ENCODE measurements at regions not wholly inside any gene's neighbourhood (a gene's known extent, or its start where the extent isn't known, plus 50 kb on each side); places are given as distances from the start of the nearest gene placed in this dataset.

DNA sequence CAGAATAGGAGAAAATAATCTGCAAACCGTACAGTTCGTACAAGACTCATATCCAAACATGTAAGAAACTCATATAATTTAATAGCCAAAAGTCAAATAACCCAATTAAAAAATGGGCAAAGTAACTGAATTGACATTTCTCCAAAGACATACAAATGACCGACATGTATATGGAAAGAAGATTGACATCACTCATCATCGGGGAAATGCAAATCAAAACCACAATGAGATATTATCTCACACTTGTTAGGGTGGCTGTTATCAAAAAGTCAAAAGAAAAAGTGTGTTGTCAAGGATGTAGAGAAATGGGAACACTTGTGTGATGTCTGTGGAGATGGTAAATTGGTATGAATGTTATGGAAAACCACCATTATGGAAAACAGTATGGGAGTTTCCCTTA, 70.5 kb upstream of the STXBP5 start:
- Histone ChIP-seq H3K27ac (ENCODE audit: low read depth in 1 of 2, low read length in 2 of 2) (no peak overlapping the region), H3K36me3 (ENCODE audit: control insufficient read depth in 1 of 2, insufficient read depth in 2 of 2, low read length in 1 of 2) (no peaks in the 10 kb centered on the region), H3K4me3 (ENCODE audit: low read length in 2 of 2) (no peak overlapping the region), H3K27me3 (ENCODE audit: control insufficient read depth in 1 of 2, insufficient read depth in 2 of 2, low read length in 1 of 2) (no peaks in the 10 kb centered on the region), H3K4me1 (ENCODE audit: control insufficient read depth in 1 of 2, insufficient read depth in 2 of 2, low read length in 2 of 2) (no peaks in the 10 kb centered on the region), H3K9me3 (ENCODE audit: control insufficient read depth, low read length) (no peaks in the 10 kb centered on the region)
- DNase-seq (no peak), ATAC-seq (ENCODE audit: low FRiP score) (no peak)
- 86 to 88% methylated on average over 4 of the region's 4 CpGs for WGBS, 2 donors
- intact Hi-C loops (cut with DNase I): no loop called here

DNA sequence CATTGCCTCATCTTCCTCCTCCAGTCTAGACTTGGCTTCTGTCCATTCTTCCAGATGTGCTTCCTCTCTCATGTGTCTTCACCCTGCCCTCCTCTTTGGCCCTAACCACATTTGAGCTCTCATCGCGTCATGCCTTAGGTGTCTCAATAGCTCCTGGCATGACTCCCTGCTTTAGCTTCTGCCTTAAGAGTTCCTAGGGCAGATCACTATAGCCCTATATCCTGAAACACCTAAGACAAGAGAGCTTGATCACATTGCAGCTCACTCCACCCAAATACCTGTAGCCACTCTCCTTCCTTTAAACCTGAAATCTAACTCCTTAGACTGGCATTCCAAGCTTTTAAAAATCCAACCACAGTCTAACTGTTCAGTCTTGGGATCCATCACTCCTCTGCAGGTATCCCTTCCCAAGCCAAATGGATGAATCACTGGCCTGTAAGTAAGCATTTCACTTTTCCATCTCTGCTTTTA, 69.0 kb upstream of the STXBP5 start:
- H3K27ac ChIP-seq (ENCODE audit: low read depth in 1 of 2, low read length in 2 of 2): no peak overlapping the region
- no peak for ATAC-seq (ENCODE audit: low FRiP score)
- WGBS, 2 donors: 83 to 89% methylated on average over 2 of the region's 2 CpGs
- H3K4me3 ChIP-seq (ENCODE audit: low read length in 2 of 2): no peak overlapping the region
- no peaks in the 10 kb centered on the region for H3K27me3 ChIP-seq (ENCODE audit: control insufficient read depth in 1 of 2, insufficient read depth in 2 of 2, low read length in 1 of 2)
- H3K9me3 ChIP-seq (ENCODE audit: control insufficient read depth, low read length): no peaks in the 10 kb centered on the region
- intact Hi-C loops (cut with DNase I): no loop called here
- H3K4me1 ChIP-seq (ENCODE audit: control insufficient read depth in 1 of 2, insufficient read depth in 2 of 2, low read length in 2 of 2): no peaks in the 10 kb centered on the region
- DNase-seq: no peak
- no peaks in the 10 kb centered on the region for H3K36me3 ChIP-seq (ENCODE audit: control insufficient read depth in 1 of 2, insufficient read depth in 2 of 2, low read length in 1 of 2)

DNA sequence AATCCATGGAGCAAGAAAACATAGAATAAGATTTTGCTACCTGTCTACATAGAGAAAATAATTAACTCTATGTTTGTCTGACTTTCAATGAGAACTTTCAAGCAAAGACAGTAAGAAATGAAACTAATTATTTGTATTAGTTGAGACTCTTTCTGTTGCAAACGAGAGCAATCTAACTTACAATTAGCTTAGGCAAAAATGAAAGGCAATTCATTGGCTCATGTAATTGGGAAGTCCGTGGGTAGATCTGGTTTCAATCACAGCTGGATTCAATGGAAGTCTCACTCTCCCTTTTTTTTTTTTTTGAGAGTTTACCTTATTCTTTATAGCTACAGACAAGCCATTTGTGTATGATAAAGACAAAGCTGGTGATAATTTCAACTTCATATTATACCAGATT, 68.2 kb upstream of the STXBP5 start:
- 46 to 50% methylated on average over 2 of the region's 2 CpGs for WGBS, 2 donors
- Histone ChIP-seq H3K4me3 (ENCODE audit: low read length in 2 of 2) (no peak overlapping the region), H3K4me1 (ENCODE audit: control insufficient read depth in 1 of 2, insufficient read depth in 2 of 2, low read length in 2 of 2) (no peaks in the 10 kb centered on the region), H3K27me3 (ENCODE audit: control insufficient read depth in 1 of 2, insufficient read depth in 2 of 2, low read length in 1 of 2) (no peaks in the 10 kb centered on the region), H3K27ac (ENCODE audit: low read depth in 1 of 2, low read length in 2 of 2) (no peak overlapping the region), H3K9me3 (ENCODE audit: control insufficient read depth, low read length) (no peaks in the 10 kb centered on the region), H3K36me3 (ENCODE audit: control insufficient read depth in 1 of 2, insufficient read depth in 2 of 2, low read length in 1 of 2) (no peaks in the 10 kb centered on the region)
- intact Hi-C loops (cut with DNase I): no loop called here
- DNase-seq (no peak), ATAC-seq (ENCODE audit: low FRiP score) (no peak)

DNA sequence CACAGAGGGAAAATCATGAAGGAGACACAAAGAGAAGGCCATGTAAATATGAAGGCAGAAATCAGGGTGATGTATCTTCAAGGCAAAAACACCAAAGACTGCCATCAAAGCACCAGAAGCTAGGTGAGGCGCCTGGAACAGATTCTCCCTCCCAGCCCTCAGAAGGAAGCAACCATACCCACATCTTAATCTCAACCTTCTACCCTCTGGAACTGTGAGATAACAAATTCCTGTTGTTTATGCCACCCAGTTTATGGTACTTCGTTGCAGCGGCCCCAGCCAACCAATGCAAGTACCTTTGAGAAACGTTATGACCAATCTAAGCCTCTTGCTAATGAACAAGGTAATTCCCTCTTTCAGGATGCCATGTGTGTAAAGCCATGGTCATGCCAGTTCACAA, 66.2 kb upstream of the STXBP5 start:
- Histone ChIP-seq H3K27ac (ENCODE audit: low read depth in 1 of 2, low read length in 2 of 2) (no peak overlapping the region), H3K4me3 (ENCODE audit: low read length in 2 of 2) (no peak overlapping the region), H3K27me3 (ENCODE audit: control insufficient read depth in 1 of 2, insufficient read depth in 2 of 2, low read length in 1 of 2) (no peaks in the 10 kb centered on the region), H3K9me3 (ENCODE audit: control insufficient read depth, low read length) (no peaks in the 10 kb centered on the region), H3K36me3 (ENCODE audit: control insufficient read depth in 1 of 2, insufficient read depth in 2 of 2, low read length in 1 of 2) (no peaks in the 10 kb centered on the region), H3K4me1 (ENCODE audit: control insufficient read depth in 1 of 2, insufficient read depth in 2 of 2, low read length in 2 of 2) (no peaks in the 10 kb centered on the region)
- WGBS, 2 donors: 85 to 88% methylated on average over 4 of the region's 4 CpGs
- no peak for DNase-seq
- intact Hi-C loops (cut with DNase I): no loop called here
- ATAC-seq (ENCODE audit: low FRiP score): no peak

DNA sequence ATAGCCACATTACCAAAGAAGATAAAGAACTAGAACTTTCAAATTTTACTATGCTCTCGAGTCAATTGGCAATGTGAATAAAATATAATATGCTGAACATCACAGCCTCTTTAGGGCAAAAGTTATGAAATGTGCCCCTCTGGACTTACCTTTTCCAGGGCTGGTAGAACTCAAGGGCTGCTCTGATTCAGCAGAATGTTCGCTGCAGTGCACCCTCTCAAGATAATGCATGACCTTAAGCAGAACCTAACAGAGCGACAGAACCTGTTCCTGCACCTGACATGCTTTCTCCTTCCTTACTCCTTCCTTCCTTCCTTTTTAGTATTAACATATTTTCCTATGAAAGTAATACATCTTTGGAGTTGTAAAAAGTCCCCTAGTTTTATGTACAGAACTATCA, 65.4 kb upstream of the STXBP5 start:
- no peak overlapping the region for H3K27ac ChIP-seq (ENCODE audit: low read depth in 1 of 2, low read length in 2 of 2)
- WGBS, 2 donors: 78 to 81% methylated on average over 3 of the region's 3 CpGs
- H3K9me3 ChIP-seq (ENCODE audit: control insufficient read depth, low read length): no peaks in the 10 kb centered on the region
- H3K36me3 ChIP-seq (ENCODE audit: control insufficient read depth in 1 of 2, insufficient read depth in 2 of 2, low read length in 1 of 2): no peaks in the 10 kb centered on the region
- DNase-seq (no peak), ATAC-seq (ENCODE audit: low FRiP score) (no peak)
- no peaks in the 10 kb centered on the region for H3K27me3 ChIP-seq (ENCODE audit: control insufficient read depth in 1 of 2, insufficient read depth in 2 of 2, low read length in 1 of 2)
- intact Hi-C loops (cut with DNase I): no loop called here
- H3K4me1 ChIP-seq (ENCODE audit: control insufficient read depth in 1 of 2, insufficient read depth in 2 of 2, low read length in 2 of 2): no peaks in the 10 kb centered on the region
- no peak overlapping the region for H3K4me3 ChIP-seq (ENCODE audit: low read length in 2 of 2)

DNA sequence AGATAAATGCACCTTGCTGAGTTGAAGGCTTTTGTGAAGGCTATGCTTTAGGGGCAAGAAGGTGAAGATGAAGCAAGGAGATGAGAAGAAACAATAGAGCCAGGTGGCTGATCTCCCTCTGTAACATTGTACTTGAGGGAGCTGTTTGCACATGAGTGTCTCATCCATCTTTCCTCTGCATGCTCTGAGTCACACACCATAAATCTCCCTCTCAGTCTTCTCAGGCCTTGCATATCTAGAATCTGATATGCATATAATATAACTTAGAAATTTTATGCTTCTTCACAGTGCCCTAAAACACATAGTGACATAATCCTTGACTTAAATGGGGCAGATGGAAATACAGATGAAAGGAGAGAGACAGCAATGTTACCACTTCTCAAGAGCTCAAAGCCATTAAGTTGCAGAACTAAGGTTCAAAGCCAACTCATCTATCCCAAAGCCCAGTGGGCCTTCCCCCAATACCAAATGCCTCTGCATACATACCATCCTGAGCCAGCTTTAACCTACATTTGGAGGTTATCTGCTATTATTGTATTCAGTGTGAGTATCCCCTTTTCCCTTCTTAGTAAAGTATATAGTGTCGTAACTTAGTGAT, 62.4 kb upstream of the STXBP5 start:
- Histone ChIP-seq H3K9me3 (ENCODE audit: control insufficient read depth, low read length) (no peaks in the 10 kb centered on the region), H3K36me3 (ENCODE audit: control insufficient read depth in 1 of 2, insufficient read depth in 2 of 2, low read length in 1 of 2) (no peaks in the 10 kb centered on the region), H3K4me1 (ENCODE audit: control insufficient read depth in 1 of 2, insufficient read depth in 2 of 2, low read length in 2 of 2) (no peaks in the 10 kb centered on the region), H3K27ac (ENCODE audit: low read depth in 1 of 2, low read length in 2 of 2) (no peak overlapping the region), H3K4me3 (ENCODE audit: low read length in 2 of 2) (no peak overlapping the region), H3K27me3 (ENCODE audit: control insufficient read depth in 1 of 2, insufficient read depth in 2 of 2, low read length in 1 of 2) (no peaks in the 10 kb centered on the region)
- DNase-seq (no peak), ATAC-seq (ENCODE audit: low FRiP score) (no peak)
- 79 to 92% methylated on average over 1 of the region's 1 CpG for WGBS, 2 donors
- intact Hi-C loops (cut with DNase I): no loop called here

DNA sequence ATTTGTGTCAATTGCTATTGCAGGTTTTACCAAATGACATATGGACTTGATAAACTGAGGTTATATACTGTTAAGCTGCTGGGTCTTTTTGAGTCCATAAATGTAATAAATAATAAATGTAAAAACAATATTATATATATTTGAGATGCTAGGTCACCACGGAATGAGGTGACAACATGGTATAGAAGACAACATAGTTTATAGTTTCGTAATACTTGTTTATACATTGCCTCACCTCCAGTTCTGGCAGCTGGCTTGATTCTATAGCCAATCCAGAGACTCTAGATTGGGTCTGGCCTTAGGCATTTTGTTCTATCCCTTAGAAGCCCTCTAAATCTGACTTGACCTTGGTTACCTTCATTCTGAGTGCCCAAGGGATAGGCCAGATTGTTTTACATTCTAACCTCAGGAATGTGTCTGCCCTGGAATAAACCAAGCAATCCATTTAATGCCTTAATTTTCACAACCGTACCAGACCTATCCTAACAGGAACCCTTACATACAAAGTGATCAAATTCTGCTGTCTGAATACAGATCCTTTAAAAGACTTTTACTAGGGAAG, 61.5 kb upstream of the STXBP5 start:
- Histone ChIP-seq H3K27ac (ENCODE audit: low read depth in 1 of 2, low read length in 2 of 2) (no peak overlapping the region), H3K27me3 (ENCODE audit: control insufficient read depth in 1 of 2, insufficient read depth in 2 of 2, low read length in 1 of 2) (no peaks in the 10 kb centered on the region), H3K4me1 (ENCODE audit: control insufficient read depth in 1 of 2, insufficient read depth in 2 of 2, low read length in 2 of 2) (no peaks in the 10 kb centered on the region), H3K36me3 (ENCODE audit: control insufficient read depth in 1 of 2, insufficient read depth in 2 of 2, low read length in 1 of 2) (no peaks in the 10 kb centered on the region), H3K9me3 (ENCODE audit: control insufficient read depth, low read length) (no peaks in the 10 kb centered on the region), H3K4me3 (ENCODE audit: low read length in 2 of 2) (no peak overlapping the region)
- WGBS, 2 donors: 42 to 71% methylated on average over 3 of the region's 3 CpGs
- ATAC-seq (ENCODE audit: low FRiP score) (no peak), DNase-seq (no peak)
- intact Hi-C loops (cut with DNase I): no loop called here

DNA sequence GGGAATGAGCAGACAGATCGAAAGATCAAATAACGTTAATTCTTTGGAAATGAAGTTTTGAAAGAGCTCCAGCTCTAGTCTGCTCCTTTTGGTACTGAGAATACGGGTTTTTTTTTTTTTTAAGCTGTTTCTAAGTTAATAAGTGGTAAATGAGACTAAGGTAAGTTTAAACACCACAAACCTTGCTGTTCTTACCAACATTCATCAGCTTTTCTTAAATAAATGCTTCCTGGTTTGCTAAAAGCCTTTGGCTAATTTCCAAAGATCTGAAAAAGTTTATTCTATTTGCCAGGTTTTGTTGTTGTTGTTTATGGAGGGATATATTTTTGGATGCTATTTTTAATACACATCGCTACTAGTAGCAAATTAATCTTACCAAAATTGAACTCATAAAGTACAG, 55.1 kb upstream of the STXBP5 start:
- ATAC-seq (ENCODE audit: low FRiP score) (no peak), DNase-seq (no peak)
- Histone ChIP-seq H3K27ac (ENCODE audit: low read depth in 1 of 2, low read length in 2 of 2) (no peak overlapping the region), H3K9me3 (ENCODE audit: control insufficient read depth, low read length) (no peaks in the 10 kb centered on the region), H3K4me3 (ENCODE audit: low read length in 2 of 2) (no peak overlapping the region), H3K4me1 (ENCODE audit: control insufficient read depth in 1 of 2, insufficient read depth in 2 of 2, low read length in 2 of 2) (no peaks in the 10 kb centered on the region), H3K36me3 (ENCODE audit: control insufficient read depth in 1 of 2, insufficient read depth in 2 of 2, low read length in 1 of 2) (no peaks in the 10 kb centered on the region), H3K27me3 (ENCODE audit: control insufficient read depth in 1 of 2, insufficient read depth in 2 of 2, low read length in 1 of 2) (no peaks in the 10 kb centered on the region)
- 81 to 83% methylated on average over 4 of the region's 4 CpGs for WGBS, 2 donors
- intact Hi-C loops (cut with DNase I): no loop called here

DNA sequence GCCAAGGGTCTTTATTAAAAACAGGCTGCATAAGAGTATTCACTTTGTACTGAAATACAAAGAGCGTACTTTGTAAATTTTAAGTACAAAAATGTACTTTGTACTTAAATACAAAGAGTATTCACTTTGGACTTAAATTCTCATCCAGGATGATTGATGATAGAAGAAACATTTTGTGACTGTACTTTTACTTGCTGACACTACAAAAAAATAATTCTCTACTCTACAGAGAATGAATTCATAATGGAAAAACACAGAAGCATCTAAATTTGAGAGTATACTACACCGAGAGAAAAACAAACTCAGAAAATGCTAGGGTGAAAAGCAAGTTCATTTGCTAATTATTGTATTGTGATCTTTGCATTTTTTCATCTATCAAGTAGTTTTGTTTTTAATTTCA, 54.4 kb upstream of the STXBP5 start:
- ATAC-seq (ENCODE audit: low FRiP score): no peak
- no peaks in the 10 kb centered on the region for H3K4me1 ChIP-seq (ENCODE audit: control insufficient read depth in 1 of 2, insufficient read depth in 2 of 2, low read length in 2 of 2)
- no peak for DNase-seq
- no peaks in the 10 kb centered on the region for H3K36me3 ChIP-seq (ENCODE audit: control insufficient read depth in 1 of 2, insufficient read depth in 2 of 2, low read length in 1 of 2)
- no peak overlapping the region for H3K4me3 ChIP-seq (ENCODE audit: low read length in 2 of 2)
- H3K9me3 ChIP-seq (ENCODE audit: control insufficient read depth, low read length): no peaks in the 10 kb centered on the region
- intact Hi-C loops (cut with DNase I): no loop called here
- H3K27ac ChIP-seq (ENCODE audit: low read depth in 1 of 2, low read length in 2 of 2): no peak overlapping the region
- H3K27me3 ChIP-seq (ENCODE audit: control insufficient read depth in 1 of 2, insufficient read depth in 2 of 2, low read length in 1 of 2): no peaks in the 10 kb centered on the region
- WGBS, 2 donors: 89 to 96% methylated on average over 2 of the region's 2 CpGs
